HPDE6-E6E7 (cell line): ENCODE measurements at regions not wholly inside any gene's neighbourhood (a gene's known extent, or its start where the extent isn't known, plus 50 kb on each side); places are given as distances from the start of the nearest gene placed in this dataset.

Experiments used
- DNase-seq: peaks from one replicate; pipeline ENCODE4 v3.0.0; 2011; ENCODE audit warnings: missing footprints; ENCODE audit errors: extremely low spot score

GRCh38 chr15:31151301-31152233 lies 50.0 kb upstream of the TRPM1 start:
- no peak for DNase-seq

- no peak for DNase-seq
These were observed 52.0 kb upstream of the TRPM1 start for GRCh38 chr15:31153531-31153930.

DNA sequence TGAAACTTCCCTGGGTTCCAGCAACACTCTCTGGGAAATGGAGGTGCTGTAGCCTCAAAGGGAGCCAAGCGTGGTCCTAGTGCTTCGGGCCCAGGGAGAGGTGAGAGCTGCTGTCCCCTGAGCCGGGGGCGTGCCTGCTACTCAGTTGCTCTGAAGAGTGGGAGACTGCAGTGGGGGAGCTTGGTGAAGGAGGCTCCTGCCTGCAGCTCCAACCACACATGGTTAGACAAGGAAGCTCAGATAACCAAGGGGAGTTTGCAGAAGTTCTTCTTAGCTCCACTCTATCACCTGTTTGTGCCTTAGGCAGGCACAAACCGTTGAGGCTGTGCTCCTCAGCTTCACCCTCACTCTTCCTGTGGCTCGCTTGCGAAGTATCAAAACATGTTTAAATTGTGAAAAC lies 53.6 kb upstream of the TRPM1 start:
- no peak for DNase-seq

GRCh38 chr15:31156226-31156625 lies 54.7 kb upstream of the TRPM1 start:
- DNase-seq = no peak

GRCh38 chr15:31156808-31157207 lies 55.3 kb upstream of the TRPM1 start:
- no peak for DNase-seq

GRCh38 chr15:31157644-31158069 lies 56.1 kb upstream of the TRPM1 start:
- DNase-seq = no peak

DNA sequence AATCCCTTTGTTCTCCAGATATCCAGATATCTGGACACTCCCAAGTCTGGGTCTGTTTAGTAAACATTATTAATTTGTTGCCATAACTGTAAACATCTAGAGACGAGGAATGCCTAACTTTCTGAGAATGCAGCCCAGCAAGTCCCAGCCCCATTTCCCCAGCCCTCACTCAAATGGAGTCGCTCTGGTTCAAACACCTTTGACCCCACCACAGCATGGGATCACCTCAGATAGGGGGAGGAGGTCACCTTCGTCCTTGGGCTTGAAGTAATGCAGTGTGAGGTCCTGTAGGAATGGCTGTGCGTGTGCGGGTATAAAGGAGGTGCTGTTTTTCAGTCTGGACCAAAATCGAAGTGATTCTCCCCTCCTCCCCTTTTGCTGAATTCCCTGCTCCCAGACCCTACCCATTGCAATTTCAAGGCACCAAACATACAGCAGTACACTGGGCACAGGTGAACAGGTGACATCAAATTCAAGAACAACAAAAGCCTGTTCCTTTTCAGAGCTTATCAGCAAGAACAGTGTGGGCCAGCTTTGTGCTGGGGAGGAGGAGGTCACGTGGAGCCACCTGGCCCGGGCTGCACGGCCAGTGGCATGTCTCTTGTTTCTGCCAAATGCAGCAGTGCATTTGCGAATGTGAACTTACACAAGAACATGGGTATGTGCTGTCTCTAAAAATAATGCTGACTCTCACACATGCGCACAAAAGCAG lies 57.5 kb upstream of the TRPM1 start:
- no peak for DNase-seq

- no peak for DNase-seq
These were observed 58.3 kb upstream of the TRPM1 start for GRCh38 chr15:31159837-31160236.

DNA sequence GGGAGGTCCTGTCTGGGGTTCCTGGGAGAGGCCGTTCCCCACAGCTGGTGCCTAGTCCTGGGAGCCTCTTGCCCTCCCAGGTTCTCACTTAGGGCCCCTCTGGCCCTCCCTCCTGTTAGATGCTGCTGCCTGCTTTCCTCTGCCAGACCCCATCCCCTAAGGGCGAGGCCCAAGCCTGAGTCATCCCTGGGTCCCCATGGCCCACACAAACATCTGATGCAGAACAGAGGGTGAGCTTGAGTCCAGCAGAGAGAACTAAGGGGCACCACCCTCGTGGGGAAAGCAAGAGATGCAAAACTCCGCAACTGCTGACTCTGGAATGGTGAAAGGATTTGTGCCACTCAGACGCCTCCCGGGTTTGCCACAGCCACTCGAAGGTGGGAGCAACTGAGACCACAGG lies 58.8 kb upstream of the TRPM1 start:
- DNase-seq = no peak

DNA sequence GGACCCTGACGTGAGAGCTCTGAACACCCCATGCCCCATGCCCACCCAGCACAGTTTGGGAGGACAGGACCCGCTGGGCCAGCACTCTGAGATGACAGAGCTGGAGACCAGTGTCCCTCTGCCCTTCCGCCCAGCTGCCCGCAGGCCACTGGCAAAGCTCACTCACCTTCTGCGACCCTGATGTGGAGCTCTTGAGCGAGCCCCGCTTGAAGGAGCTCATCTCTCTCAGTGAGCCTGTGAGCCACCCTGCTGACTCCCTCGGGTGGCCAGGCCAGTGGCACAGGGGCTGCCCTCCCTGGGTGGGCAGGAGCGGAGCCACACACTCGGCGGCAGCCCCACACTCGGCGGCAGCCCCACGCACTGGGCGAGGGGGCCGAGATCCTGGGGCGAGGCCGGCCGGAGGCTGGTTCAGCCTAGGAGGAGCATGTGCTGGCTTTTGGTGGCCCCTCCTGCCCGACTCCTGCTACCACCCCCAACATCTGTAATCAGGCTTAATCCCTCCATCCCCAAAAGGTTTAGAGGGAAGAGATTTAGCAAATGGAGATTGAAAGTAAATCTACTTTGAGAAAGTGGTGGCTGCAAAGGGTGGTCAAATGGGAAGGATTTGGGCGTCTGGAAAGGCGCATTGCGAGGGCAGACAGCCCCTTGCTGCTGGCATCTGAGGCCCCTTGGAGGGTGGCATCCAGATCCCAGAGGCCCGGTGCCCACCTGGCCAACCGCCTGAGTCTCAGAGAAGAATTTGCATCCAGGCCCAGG lies 59.4 kb upstream of the TRPM1 start:
- DNase-seq = no peak

GRCh38 chr15:31161951-31162350 lies 60.4 kb upstream of the TRPM1 start:
- DNase-seq = no peak

GRCh38 chr15:31162721-31163510 lies 61.4 kb upstream of the TRPM1 start:
- DNase-seq = no peak

DNA sequence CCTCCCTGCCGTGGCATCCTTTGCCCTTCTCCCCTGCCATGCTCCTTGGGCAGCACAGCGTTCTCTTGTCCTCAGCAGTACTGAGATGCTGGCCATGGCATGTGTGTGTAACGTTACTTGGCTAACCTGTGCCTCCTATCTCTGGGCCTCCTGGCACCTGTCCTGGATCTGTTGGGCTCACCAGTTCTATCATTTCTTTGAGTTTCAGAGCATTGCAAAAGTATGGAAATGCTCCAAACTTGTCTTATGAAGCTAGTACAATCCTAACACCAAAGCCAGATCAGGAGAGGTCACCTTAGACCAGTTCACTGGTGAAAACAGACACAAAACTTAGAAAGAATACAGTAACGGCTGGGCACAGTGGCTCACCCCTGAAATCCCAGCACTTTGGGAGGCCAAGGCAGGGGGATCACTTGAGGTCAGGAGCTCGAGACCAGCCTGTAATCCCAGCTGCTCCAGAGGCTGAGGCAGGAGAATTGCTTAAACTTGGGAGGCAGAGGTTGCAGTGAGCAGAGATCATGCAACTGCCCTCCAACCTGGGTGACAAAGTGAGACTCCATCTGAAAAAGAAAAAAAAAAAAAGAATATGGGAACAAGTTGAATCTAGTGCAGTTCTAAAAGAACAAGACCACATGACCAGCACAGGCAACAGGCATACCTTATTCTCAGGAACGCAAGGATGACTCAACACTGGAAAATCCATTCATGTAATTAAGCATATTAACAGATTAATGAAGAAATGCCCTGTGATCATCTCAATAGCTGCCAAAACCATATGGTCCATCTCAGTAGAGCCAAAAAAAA lies 62.4 kb upstream of the TRPM1 start:
- peak; percentile 26 for DNase-seq

GRCh38 chr15:31164573-31164912 lies 63.0 kb upstream of the TRPM1 start:
- DNase-seq = no peak

DNA sequence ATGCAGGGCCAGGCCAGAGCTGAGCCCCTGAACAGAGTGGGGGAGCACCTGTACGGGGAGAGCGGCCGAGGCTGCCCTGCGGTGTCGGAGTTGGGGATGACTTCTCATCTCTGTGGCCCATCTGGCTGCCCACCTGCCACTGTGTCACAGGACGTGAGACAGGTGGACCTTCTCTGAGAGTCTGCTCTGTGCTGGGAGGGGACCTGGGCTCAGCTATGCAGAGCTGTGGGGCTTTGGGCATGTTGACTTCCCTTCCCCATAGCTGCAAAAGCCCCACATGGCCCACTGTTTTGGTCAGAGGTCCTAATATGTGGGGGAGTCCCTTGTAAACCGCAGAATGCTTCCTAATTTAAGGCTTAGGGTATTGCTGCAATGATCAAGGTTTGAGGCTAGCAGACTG lies 68.0 kb upstream of the TRPM1 start:
- no peak for DNase-seq

GRCh38 chr15:31171731-31172130 lies 70.2 kb upstream of the TRPM1 start:
- DNase-seq = no peak

- no peak for DNase-seq
These were observed 71.1 kb upstream of the TRPM1 start for GRCh38 chr15:31172606-31173005.

DNA sequence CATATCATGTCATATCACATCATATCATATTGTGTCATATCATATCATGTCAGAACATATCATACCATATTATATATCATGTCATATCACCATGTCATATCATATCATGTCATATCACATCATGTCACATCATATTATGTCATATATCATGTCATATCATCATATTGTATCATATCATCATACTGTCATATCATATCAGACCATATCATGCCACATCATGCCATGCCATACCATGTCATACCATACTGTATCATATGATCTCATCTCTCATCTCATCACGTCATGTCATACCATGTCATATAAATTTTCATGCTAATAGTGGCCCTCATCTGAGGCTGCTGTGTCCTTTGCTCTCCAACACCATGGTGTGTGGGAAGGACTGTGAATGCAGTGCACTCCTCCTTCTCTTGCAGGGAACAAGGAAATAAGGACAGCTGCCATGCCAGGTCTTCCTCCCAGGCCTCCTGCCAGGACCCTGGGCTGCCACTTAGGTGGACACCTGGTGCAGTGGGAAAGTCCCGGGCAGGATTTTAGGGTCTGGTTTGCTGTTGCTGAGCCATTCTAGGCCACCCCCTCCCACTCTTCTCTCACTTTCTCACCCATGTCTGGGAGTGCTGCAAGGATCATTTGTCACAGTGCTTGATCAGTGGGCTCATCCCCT lies 72.4 kb upstream of the TRPM1 start:
- DNase-seq = no peak

DNA sequence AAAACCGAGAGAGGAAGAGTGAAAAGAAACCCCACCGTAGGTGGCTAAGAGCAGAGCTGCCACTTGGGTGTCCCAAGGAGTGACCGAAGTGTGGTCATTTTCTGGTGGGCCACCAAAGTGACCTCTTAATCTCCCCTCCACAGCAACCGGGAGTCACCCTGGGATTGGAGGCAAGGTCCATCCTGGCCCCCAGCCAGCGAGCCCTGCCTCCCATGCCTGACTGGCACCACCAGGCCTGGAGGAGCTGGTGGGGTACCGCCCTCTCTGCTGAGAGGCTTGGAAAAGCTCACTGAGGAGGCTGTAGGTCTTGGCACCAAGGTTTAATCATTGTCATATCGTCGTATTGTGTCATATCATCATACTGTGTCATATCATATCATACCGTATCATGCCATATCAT lies 74.0 kb upstream of the TRPM1 start:
- DNase-seq = no peak

DNA sequence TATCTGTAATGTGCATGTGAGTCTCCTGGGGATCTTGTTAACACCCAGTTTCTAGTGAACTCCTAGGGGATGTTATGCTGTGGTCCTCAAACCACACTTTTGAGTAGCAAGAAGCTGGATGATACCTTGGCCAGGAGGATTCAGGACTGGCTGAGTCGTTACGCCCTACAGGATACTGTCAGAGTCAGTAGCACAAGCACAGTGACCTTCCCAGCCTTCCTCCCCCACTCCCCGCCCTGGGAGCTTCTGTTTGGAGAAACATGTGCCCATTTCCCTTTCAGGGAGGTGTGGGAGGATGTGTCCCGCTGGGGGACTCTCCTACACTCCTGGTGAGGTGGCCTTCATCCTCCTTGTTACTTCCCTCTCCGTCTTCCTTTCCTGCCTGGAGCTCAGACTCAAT lies 76.4 kb upstream of the TRPM1 start:
- DNase-seq = no peak
